ENCODE measurements at regions not wholly inside any gene's neighbourhood (a gene's known extent, or its start where the extent isn't known, plus 50 kb on each side); places are given as distances from the start of the nearest gene placed in this dataset.

DNA sequence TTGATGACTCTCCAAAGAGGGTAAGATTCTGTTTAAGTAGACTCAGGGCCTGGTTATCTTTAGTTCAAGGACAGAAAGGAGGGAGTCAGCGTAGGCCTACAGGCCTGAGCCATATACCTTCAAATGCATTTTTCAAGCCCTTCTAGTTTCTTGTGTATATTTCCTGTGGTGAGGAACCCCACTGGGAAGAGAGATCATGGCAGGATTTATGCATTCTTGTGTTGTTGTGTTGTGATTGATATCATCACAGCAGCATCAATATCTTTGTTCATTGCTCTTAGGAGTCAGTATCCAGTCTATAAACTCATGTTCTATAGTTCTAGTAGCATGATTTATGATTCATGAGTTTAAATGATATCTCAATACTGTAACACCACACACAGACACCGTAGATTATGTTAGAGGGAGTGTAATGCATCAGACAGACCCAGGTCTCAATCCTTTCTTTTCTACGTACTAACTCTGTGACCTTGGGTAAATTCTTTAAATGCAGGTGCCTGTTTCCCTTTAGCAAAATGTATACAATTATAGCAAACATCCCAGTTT is 427.5 kb downstream of the PDCD6IP start:
- no peak overlapping the region for H3K4me3 ChIP-seq (ENCODE audit: low read depth, low read length)
- no peaks in the 10 kb centered on the region for H3K36me3 ChIP-seq (replicated peaks)
- TF ChIP-seq, protein P1, sequence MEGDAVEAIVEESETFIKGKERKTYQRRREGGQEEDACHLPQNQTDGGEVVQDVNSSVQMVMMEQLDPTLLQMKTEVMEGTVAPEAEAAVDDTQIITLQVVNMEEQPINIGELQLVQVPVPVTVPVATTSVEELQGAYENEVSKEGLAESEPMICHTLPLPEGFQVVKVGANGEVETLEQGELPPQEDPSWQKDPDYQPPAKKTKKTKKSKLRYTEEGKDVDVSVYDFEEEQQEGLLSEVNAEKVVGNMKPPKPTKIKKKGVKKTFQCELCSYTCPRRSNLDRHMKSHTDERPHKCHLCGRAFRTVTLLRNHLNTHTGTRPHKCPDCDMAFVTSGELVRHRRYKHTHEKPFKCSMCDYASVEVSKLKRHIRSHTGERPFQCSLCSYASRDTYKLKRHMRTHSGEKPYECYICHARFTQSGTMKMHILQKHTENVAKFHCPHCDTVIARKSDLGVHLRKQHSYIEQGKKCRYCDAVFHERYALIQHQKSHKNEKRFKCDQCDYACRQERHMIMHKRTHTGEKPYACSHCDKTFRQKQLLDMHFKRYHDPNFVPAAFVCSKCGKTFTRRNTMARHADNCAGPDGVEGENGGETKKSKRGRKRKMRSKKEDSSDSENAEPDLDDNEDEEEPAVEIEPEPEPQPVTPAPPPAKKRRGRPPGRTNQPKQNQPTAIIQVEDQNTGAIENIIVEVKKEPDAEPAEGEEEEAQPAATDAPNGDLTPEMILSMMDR (IDR thresholded peaks at IDR 0.05; ENCODE audit: low read depth, low read length, missing control alignments) = no peak
- no peaks in the 10 kb centered on the region for H3K27me3 ChIP-seq (replicated peaks)
- no peak for DNase-seq
- no peak overlapping the region for H3K27ac ChIP-seq
- in situ Hi-C loops (cut with HindIII; ENCODE audit: low pct_ligation_motif_present, low sequenced_read_pairs) = no loop called here

DNA sequence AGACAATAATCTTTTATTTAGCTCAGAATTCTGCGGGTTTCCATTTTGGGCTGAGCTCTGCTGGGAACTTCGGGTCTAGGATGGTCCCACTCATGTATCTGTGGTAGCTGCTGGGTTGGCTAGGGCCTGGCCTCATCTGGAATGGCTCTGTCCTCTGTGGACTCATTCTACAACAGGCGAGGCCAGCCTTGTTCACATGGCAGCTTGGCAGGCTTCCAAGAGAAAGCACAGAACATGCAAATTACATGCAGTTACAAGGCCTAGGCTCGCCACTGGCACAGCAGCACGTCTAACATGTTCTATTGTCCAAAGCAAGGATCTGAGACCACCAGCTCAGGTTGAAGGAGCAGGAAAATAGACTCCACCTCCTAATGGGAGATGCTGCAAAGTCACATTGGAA is 431.4 kb downstream of the PDCD6IP start:
- no peak overlapping the region for H3K4me3 ChIP-seq (ENCODE audit: low read depth, low read length)
- H3K27me3 ChIP-seq (replicated peaks) = no peaks in the 10 kb centered on the region
- no peak overlapping the region for H3K27ac ChIP-seq
- no peaks in the 10 kb centered on the region for H3K36me3 ChIP-seq (replicated peaks)
- TF ChIP-seq, protein P1 (IDR thresholded peaks at IDR 0.05; ENCODE audit: low read depth, low read length, missing control alignments) = no peak
- in situ Hi-C loops (cut with HindIII; ENCODE audit: low pct_ligation_motif_present, low sequenced_read_pairs) = no loop called here
- DNase-seq = no peak

DNA sequence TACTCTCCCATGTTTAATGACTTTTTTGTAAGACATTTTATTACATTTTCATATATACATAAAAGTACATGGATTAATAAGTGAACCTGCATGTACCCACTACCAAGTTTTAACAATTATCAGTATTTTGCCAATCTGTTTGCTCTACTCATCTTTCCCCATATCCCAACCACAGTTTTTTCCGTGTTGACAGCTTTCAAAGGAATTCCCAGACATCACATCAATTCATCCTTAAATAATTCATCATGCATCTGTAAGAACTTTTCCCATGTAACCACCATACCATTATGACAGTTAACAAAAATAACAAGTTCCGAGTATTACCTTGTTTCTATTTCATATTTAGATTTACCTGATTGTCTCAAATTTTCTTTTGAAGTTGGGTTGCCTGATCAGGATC is 436.7 kb downstream of the PDCD6IP start:
- no peak for DNase-seq
- in situ Hi-C loops (cut with HindIII; ENCODE audit: low pct_ligation_motif_present, low sequenced_read_pairs) = no loop called here
- TF ChIP-seq, protein P1 (IDR thresholded peaks at IDR 0.05; ENCODE audit: low read depth, low read length, missing control alignments) = no peak

DNA sequence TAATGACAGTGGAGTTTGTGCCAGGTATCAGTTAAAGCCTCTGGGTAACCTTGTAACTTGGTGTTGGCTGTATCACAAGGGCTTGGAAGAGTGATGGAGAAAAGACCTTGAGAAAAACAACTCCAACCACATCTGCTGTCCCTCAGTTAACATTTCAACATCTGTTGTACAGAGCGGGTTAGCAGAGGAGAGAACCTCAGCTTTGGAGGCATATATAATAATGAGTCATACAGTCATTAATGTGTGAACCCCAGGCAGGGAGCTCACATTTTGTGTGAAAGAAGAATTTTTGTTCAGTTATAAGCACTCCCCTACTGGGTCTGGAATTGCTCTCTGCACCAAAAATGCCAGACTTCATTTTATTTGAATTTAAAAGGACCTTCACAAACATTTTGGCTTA is 439.5 kb downstream of the PDCD6IP start:
- in situ Hi-C loops (cut with HindIII; ENCODE audit: low pct_ligation_motif_present, low sequenced_read_pairs) = no loop called here
- Histone ChIP-seq H3K36me3 (replicated peaks) (no peaks in the 10 kb centered on the region), H3K4me3 (ENCODE audit: low read depth, low read length) (no peak overlapping the region), H3K27me3 (replicated peaks) (no peaks in the 10 kb centered on the region), H3K27ac (no peak overlapping the region)
- TF ChIP-seq, protein P1 (IDR thresholded peaks at IDR 0.05; ENCODE audit: low read depth, low read length, missing control alignments) = no peak
- DNase-seq = peak; percentile 16

More for the DNA sequence above, 436.7 kb downstream of the PDCD6IP start:
- H3K27me3 ChIP-seq (replicated peaks) = no peaks in the 10 kb centered on the region
- H3K27ac ChIP-seq = no peak overlapping the region
- H3K4me3 ChIP-seq (ENCODE audit: low read depth, low read length) = no peak overlapping the region
- no peaks in the 10 kb centered on the region for H3K36me3 ChIP-seq (replicated peaks)

DNA sequence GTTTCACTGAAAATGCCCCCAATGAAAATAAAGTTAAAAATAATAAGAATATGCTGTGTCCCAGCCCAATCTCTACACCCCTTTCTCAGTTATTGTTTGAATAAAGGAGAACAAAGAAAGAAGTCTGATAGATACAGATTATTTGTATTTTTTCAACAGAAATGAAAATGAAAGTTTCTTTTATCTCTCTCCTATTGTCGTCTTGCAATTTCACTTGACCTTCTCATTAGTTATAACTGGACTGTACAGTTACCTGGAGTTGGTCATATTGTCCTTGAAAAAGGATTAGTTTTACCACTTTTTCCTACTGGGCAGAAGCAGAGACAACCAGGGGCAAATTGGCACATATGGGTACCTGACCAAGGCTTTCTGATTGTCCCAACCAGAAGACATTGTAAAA is 440.0 kb downstream of the PDCD6IP start:
- DNase-seq = no peak
- H3K36me3 ChIP-seq (replicated peaks) = no peaks in the 10 kb centered on the region
- no peak overlapping the region for H3K4me3 ChIP-seq (ENCODE audit: low read depth, low read length)
- TF ChIP-seq, protein P1 (IDR thresholded peaks at IDR 0.05; ENCODE audit: low read depth, low read length, missing control alignments) = no peak
- in situ Hi-C loops (cut with HindIII; ENCODE audit: low pct_ligation_motif_present, low sequenced_read_pairs) = no loop called here
- H3K27ac ChIP-seq = no peak overlapping the region
- no peaks in the 10 kb centered on the region for H3K27me3 ChIP-seq (replicated peaks)

DNA sequence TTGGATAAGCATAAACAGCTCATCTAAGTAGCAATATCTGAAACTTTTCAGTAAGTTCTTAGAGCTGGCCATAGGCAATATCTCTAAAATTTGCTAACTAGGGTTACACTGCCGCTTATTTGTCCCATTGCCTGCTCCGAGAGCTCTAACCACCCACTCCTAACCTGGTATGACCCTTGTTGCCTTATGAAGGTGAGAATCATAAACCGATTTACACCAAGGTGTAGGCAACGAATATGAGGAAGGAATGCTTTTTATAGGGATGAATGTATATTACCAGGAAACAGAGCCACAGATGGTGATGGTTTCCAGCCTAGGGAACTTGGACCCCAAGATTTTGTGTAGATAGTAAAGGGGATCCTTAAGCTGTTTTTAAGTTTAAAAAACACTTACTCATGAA is 440.9 kb downstream of the PDCD6IP start:
- H3K27me3 ChIP-seq (replicated peaks) = no peaks in the 10 kb centered on the region
- TF ChIP-seq, protein P1 (IDR thresholded peaks at IDR 0.05; ENCODE audit: low read depth, low read length, missing control alignments) = no peak
- DNase-seq = no peak
- no peak overlapping the region for H3K27ac ChIP-seq
- H3K4me3 ChIP-seq (ENCODE audit: low read depth, low read length) = no peak overlapping the region
- no peaks in the 10 kb centered on the region for H3K36me3 ChIP-seq (replicated peaks)
- in situ Hi-C loops (cut with HindIII; ENCODE audit: low pct_ligation_motif_present, low sequenced_read_pairs) = no loop called here

All from brain microvascular endothelial cell (primary cell).